HG03135 (cell line): ENCODE measurements at regions not wholly inside any gene's neighbourhood (a gene's known extent, or its start where the extent isn't known, plus 50 kb on each side); places are given as distances from the start of the nearest gene placed in this dataset.

Source experiments
- ATAC-seq: cut with Tn5 transposase; IDR thresholded peaks from one replicate; pipeline ENCODE4 v1.9.1; 2021; ENCODE audit warnings: mild to moderate bottlenecking, moderate library complexity; ENCODE audit not compliant: unreplicated experiment

DNA sequence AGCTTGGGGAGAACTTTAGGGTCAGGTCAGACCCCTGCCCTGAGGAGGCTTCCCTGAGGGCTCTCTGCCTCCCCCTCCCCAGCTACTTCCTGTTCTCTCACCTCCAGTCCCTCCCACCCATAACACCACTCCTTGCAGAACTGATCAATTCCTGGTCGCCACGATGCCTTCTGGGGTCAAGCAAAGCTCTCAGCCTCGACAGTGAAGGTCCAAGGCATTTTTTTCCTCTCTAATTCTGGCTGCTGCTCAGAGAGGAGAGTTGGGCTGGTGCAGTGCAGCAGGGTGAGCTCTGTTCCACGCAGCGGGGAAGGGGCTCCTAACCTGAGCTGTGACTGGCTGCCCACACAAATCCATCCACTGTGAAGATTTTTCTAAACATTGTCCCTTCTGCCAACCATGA lies 628.4 kb downstream of the BRD1 start:
- no peak for ATAC-seq

DNA sequence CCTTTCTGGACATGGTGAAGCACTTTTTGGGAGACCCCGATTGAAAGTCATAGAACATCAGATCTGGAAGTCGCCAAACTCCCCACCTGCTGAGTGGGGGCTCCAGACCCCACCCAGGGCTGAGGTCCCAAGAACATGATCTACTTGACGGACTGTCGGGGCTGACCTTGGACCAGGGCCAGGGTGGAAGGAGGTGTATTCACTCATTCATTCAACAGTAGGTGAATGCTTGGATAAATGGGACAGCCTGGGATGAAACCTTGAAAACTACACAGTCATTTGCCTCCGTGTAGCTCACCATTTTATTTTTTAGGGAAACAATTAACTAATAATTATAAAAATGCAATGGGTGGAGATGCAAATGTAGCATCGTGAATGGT lies 629.0 kb downstream of the BRD1 start:
- no peak for ATAC-seq

DNA sequence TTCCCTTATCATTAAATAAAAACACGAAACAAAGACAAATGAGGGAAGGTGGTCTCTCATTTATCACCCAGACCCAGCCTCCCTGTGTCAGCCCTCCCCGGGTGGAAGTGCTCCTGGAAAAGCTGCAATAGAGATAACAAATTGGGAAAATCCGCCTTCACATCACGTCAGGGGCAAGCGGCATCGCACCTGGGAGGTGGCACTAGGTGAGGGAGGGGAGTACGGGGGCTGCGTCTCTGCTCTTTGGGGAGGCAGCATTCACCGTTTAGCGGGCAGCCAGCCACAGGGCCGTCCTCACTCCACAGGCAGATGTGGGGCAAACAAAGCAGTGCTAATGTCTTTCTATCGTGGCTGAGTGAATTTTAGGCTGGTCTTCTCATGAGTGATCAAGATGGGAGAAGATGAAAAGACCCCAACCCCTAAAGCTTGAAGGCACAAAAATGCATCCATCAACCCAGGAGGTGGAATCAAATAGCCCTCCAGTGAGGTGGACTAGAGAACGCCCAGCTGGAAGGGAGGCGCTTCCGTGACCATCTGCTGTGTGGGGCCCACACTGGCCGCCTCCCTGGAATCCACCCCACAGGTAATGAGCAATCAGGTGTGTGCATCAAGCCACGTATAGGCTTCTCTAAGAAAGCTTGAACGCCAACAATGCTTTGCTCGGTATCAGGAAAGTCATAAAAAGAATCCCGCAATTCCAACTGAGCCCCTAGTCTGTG lies 629.5 kb downstream of the BRD1 start:
- no peak for ATAC-seq

DNA sequence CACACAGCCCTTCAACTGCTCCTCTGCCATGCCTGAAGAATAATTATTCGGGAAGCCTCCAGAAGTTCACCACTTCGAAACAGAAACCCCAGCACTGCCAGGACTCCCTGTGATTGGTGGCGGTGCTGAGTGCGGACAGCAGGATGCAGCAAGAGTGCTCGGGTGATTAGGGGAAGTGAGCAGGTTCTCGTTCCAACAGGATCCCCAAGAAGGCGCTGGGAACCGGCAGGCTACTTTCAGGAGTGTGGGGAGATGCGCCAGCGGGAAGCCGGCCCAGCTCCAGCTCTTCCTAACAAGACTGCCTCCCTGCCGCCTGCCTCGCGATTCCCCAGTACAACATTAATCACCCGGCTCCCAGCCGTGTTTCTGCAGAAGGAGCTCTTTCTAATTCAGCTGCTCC lies 630.2 kb downstream of the BRD1 start:
- no peak for ATAC-seq

DNA sequence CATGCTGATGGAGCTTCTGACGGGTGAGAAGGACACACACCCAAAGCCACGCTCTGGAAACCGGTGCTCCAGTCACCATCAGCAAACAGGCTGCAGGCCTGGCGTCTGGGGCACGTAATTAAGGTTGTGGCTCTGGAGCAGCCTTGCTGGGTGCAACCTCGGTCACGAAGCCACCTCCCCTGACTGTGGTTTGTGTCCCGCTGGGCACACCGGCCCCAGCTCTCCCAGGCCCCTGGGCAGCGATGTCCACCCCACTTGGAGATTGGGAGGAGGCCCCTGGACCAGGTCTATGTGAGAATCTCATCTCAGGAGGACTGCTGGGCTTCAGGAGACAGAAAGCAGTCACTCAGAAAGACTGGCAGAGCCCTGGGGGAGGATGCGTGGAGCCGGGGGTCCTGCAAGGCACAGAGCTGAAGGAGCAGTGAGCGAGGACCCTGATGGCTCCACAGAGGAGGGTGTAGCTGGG lies 631.6 kb downstream of the BRD1 start:
- ATAC-seq = no peak

DNA sequence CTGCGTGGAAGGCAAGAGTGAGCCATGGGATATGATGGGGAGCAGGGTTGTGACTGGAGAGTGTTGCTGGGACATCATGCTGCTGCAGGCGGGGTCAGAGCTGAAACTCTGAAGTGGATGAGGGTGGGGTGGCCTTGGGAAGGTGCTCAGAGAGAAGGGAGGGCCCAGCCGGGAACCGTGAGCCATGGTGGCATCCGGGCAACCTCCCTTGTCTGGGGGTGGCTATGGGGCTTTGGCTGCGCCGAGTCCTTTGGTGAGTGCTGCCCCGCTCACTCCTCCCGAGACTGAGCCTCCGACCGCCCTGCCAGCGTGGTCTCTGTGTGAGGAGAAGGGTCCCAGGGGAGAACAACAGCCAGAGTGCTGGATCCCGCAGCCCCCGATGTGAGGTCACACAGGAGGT lies 632.0 kb downstream of the BRD1 start:
- ATAC-seq = no peak

DNA sequence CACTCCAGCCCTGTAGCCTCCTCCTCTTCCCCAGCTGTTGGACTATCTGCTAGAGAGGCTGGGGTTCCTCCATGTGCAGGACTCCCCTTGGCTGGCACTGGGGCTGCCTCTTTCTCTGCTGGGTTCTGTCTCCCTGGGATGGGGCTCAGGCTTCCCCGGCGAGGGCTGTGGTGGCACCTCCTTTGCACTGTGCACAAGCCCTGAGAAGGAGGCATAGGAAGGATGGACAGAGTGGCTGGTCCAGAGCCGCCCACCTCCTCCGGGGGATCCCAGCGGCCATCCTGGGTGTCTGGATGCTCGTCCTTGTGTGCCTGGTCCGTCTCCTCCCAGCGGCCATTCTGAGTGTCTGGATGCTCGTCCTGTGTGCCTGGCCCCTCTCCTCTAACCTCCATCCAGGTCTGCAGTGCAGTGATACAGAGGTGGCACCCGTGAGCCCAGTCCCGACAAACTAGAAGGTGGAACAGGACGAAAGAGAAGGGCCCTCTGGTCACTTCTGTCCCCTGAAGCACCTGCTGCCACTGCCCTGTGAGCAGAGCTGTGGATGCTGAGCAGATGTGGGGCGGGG lies 633.7 kb downstream of the BRD1 start:
- no peak for ATAC-seq

DNA sequence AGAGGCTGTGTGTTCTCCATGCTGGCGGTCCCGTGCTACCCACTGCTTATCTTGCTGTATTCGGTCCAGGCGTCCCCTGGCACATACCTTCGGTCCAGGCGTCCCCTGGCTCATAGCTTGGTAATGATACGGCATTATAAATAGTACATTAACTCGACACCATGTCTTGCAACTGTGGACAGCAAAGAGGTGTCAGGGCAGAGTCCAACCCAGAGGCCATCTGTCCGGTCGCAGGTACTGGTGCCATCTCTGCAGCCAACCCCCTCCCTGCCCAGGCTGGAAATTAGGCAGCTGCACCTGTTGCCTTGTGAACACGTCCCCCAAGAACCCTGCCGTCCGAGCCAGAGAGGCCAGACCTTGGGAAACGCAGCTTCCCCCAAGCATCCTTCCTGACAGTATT lies 634.3 kb downstream of the BRD1 start:
- ATAC-seq = no peak

DNA sequence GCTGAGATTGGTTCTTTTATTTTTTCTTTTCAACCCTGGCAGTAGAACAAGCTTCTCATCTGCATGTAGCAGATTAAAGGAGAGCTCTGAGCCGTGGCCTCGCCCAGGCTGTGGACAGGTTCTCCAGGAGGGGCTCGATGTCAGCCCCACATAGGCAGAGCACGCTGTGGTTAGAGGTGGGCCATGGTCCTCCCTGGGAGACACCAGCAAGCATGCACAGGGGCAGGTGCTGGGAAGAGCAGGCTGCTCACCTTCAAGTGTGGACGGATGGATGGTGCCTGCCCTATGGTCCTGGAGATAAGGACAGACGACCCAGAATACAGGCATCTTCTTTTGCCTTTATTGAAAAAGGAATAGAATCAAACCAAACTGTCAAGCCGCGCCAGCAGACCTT lies 634.8 kb downstream of the BRD1 start:
- no peak for ATAC-seq

DNA sequence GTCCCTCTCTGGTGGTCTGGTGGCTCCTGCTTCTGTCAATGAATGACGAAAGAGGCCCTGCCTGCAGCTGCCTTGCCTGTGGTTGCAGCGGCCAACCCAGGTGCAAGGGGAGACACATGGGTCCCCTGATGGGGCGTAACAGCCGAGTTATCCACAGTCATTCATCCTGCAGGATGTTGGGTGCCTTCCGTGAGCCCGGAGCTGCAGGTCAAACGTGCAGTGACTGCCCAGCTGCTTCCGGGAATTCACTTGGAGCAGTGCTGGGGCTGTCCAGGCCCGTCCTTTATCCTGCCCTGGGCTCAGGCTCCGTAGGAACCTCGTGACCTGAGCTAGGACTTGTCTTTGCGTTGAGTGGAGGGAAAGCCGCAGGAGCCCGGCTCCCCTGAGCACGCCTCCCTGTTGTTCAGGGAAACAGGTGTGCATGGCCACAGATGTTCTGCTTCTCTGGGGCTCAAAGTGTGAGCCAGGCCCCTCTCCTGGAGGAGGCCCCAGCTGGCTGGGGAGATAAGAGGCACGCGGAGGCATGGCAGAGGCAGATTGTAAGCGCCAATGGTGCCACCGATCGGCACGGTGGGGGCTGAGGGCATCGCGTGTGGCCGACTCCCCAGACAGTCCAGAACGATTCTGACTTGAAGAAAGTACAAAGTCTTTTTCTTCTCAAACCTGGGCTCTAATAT lies 635.4 kb downstream of the BRD1 start:
- no peak for ATAC-seq

DNA sequence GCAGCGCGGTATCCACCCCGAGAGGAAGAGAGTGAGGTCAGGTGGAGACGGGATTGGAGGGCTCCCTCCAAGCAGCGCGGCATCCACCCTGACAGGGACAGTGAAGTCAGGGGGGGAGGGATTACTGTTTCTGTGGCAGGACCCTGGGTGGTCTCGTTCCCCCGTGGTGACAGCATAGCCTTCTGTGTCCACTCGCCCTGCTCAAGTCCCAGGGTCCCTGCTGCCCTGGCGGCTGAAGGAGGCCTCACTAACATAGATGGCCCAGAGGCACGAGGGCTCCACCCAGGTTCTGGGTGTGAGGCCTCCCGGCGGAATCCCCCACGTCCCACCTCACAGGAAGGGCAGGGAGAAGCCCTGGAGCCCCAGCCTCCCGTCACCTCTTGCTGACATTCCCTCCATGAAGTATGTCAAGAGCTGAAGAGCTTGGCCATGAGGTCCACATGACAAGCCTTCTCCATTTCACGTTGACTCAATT lies 636.1 kb downstream of the BRD1 start:
- no peak for ATAC-seq

DNA sequence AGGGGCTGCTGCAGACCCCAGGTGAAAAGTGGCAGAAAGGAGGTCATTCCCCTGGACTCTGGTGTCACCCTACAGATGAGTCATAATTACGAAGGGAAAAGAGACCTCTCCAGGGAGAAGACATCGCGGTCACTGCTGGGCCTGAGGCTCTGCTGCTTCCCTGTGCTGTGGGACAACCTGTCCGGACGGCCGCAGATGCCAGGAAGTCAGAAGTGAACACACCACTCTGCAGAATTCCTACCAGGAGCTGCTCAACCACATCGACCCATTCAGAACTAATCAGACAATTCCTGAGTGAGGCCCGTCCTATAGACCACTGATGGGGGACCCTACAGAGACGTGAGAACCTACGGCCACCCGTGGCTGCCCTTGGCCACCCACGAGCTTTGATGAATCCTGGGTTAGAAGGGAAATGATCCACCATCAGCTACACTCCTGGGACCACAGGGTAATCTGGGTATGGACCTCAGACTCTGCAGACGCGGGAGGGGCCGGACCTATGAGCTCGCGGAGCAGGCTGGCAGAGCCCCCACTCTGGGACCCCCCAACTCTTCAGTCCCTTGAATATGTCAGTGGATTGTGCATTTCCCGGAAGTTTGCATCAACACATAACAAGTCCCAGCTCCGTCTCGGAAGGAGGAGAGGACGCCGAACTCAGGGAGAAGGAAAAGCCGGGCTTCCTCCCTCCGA lies 636.7 kb downstream of the BRD1 start:
- no peak for ATAC-seq

DNA sequence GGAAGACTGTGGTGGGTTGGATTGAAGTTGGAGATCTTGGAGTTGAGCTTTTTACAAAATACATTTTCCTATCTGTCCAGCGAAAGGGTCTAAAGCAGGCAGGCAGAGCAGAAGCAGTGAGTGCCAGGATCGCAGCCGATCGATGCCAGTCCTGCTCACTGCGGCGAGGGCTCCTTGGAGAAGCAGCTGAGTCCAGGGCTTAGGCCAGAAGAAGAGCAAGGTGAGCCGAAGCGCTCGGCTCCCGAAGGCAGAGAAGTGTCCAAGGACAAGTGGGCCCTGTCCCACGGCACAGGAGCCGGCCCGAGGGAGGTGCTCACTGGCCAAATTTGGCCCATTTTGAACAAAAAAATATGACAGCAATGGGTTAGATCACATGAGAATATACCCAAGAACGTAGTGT lies 637.8 kb downstream of the BRD1 start:
- no peak for ATAC-seq

DNA sequence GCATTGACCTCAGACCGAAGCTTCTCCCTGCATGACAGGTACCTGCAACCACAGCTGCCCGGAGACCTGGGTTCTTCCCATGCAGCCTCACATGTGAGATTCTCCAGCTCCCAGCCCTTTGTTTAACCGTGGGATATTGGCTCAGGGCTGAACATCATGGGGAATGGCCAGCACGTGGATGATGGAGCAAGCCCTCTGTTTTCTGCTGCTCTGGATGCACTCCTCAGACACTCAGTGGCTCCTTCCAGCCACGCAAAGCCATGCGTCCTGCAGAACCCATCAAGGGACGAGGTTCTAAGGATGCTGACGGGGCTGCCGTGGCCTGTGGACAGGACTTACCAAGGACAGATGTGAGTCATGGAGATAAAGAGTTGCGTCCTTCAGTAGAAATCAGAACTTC lies 639.1 kb downstream of the BRD1 start:
- no peak for ATAC-seq

DNA sequence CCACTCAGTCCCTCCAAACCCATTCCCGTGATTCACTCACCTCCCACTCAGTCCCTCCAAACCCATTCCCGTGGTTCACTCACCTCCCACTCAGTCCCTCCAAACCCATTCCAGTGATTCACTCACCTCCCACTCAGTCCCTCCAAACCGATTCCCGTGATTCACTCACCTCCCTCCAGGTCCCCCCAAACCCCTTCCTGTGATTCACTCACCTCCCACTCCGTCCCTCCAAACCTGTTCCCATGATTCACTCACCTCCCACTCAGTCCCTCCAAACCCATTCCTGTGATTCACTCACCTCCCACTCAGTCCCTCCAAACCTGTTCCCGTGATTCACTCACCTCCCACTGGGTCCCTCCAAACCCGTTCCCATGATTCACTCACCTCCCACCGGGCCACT lies 639.6 kb downstream of the BRD1 start:
- ATAC-seq = no peak

DNA sequence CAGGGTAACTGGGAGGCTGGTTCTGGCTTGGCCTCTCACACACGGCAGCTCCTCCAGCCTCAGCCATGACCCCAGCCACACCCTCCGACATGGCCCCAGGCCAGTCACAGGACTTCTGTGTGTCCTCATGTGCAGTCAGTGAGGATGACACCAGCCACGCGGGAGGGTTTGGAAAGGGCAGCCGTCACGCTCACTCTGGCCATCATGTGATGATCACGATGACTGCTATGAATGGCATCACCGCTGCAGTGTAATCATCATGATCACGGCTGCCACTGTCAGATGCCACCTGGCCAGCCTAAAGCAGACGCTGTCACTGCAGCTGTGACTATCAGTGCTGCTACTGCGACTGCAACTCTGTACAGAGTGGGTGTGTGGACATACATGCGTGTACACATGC lies 640.9 kb downstream of the BRD1 start:
- no peak for ATAC-seq

DNA sequence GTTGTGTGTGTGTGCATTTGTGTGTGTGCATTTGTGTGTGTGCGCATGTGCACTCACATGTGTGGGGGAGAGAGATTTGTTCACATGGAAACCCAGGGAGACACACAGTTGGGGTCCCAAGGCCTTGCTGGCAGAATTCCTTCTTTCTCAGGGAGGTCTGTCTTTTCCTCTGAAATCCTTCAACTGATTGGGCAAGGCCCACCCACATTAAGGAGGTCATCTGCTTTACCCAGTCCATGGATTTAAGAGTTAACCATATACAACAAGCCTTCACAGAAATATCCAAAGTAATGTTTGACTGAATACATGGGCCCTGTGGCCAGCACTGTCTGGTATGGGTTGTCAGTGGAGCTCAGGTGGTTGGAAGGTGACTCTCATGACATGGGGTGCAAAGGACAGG lies 641.4 kb downstream of the BRD1 start:
- no peak for ATAC-seq

DNA sequence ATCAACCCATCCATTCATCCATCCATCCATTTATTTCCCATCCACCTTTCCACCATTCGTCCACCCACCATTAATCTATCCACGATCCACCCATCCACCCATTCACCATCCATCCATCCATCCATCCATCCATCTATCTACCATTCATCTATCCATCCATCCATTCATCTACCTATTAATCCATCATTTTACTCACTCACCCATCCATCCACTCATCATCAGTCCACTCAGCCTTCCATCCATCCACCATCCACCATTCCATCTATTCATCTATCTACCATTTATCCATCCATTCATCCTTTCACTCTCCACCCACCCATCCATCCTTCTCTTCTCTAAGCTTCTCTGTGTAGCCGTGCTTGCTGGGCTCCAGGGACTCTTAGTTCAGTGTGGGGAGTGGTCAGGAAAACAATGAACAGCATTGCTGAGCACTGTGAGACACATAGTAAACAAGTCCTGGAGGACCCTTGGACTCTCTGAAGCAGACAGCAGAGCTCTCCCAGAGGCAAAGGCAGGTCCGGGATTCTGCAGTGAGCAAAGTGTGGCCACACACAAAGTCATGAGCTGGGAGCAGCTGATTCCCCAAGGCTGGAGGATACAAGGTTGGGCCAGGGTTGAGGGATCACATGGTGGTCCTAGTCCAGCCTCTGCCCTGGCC lies 642.2 kb downstream of the BRD1 start:
- ATAC-seq = no peak

DNA sequence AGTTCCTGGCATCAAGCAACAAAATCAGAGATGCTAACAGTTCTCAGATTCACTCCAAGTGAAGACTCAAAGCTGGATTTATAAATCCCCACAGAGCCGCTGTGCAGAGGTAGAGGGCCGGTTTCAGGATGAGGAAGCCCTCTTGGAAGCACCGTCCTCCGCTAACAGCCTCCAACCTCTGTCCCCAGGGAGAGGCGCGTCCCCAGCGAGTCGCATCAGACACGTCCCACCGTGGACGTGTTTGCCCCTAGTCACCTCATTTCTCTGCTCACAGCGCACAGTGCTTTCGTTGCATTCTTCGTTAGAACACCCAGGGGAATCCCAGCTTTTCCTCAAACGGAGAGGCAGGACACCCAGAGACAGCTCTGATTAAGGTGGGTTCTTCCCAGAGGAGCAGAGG lies 642.9 kb downstream of the BRD1 start:
- ATAC-seq = no peak

DNA sequence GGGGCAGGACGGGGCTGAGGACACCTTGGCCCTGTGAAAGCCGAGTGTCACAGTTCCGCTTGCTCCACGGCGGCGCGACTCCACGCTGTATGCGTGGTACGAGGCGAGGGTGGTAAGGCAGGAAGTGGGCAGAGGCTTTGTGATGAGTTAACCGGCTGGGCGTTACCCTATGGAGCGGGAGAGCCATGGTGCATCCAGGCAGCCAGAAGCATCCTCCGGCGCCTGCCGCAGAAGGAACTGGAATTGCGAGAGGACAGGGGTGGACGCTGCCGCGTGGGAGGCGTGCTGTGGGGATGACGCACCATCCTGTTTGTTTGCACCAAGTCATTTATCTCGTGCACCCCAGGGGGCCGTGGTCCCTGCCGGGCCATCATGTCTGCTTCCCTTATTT lies 643.9 kb downstream of the BRD1 start:
- ATAC-seq = no peak

DNA sequence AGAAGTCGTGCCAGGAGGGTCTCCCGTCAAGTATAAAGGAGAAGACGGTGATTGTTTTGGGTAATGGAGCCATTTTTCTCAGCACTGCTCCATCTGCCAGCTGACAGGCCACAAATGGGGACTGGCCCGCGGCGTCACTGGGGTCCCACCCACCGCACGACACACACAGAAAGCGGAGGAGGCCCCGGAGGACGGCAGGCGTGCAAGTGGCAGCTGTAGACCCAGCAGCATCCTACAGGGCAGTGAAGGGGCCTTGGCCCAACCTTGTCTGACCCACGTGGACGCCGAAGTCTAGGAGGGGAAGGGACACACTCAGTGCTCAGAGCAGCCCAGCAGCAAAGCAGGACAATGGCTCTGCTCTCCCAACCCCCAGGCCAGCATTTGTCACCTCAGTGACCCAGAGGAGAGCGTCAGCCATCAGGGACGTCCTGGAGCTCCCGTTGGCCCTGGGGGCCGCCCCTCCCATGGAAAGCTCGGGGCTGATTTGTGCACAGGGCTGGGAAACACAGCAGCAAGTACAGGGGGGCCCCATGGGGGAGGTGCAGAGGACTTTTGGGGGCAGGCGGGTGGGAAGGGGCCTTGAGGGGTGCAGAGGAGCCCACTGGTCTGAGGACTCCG lies 644.4 kb downstream of the BRD1 start:
- ATAC-seq = no peak
